ENCODE measurements at regions not wholly inside any gene's neighbourhood (a gene's known extent, or its start where the extent isn't known, plus 50 kb on each side); places are given as distances from the start of the nearest gene placed in this dataset.

GRCh38 chr12:61916831-61917230, 343.4 kb upstream of the USP15 start:
- Histone ChIP-seq H3K23ac (ENCODE audit: low read length in 2 of 2) (no peak overlapping the region), H2BK12ac (ENCODE audit: low read length in 2 of 2) (no peak overlapping the region), H3K79me1 (replicated peaks; ENCODE audit: low read length, poor library complexity, severe bottlenecking) (no peaks in the 10 kb centered on the region), H2AFZ (ENCODE audit: low read depth, low read length) (no peak overlapping the region), H3K27ac (ENCODE audit: low read length, poor library complexity, severe bottlenecking) (no peak overlapping the region), H3K9me3 (ENCODE audit: control insufficient read depth, low read length) (no peaks in the 10 kb centered on the region), H2AK5ac (ENCODE audit: low read length, severe bottlenecking) (no peak overlapping the region), H3K14ac (ENCODE audit: low read length in 2 of 2) (no peak overlapping the region), H3K4me3 (ENCODE audit: insufficient read depth in 1 of 2, low read depth in 1 of 2, low read length in 2 of 2) (no peak overlapping the region), H2BK15ac (ENCODE audit: low read depth, poor library complexity, severe bottlenecking) (no peak overlapping the region), H3K18ac (ENCODE audit: low read depth in 1 of 2, low read length in 2 of 2) (no peak overlapping the region), H3K27me3 (ENCODE audit: control insufficient read depth in 1 of 2, insufficient read depth in 1 of 2, low read length in 2 of 2) (no peaks in the 10 kb centered on the region), H3K36me3 (ENCODE audit: control insufficient read depth in 1 of 2, insufficient read depth in 2 of 2, low read depth in 1 of 2, low read length in 2 of 2) (no peaks in the 10 kb centered on the region), H3K9ac (ENCODE audit: low read length) (no peak overlapping the region), H3K4ac (ENCODE audit: low read depth in 1 of 2, low read length in 2 of 2) (no peak overlapping the region), H4K8ac (ENCODE audit: low read length) (no peak overlapping the region), H2BK5ac (ENCODE audit: low read depth, low read length, poor library complexity, severe bottlenecking) (no peak overlapping the region), H3K4me2 (ENCODE audit: low read length, poor library complexity, severe bottlenecking) (no peak overlapping the region), H2BK120ac (ENCODE audit: low read depth, low read length) (no peak overlapping the region), H3K4me1 (ENCODE audit: control insufficient read depth, insufficient read depth, low read depth, low read length) (no peaks in the 10 kb centered on the region), H4K91ac (ENCODE audit: low read length) (no peak overlapping the region)
- WGBS: no CpG with 5 or more reads among the region's 1 CpG
- DNase-seq: peak; percentile 35

- no peak overlapping the region for H3K9ac ChIP-seq (ENCODE audit: low read length)
- H2AFZ ChIP-seq (ENCODE audit: low read depth, low read length): no peak overlapping the region
- 100% methylated on average over 1 of the region's 1 CpG for WGBS
- no peak overlapping the region for H3K27ac ChIP-seq (ENCODE audit: low read length, poor library complexity, severe bottlenecking)
- no peak overlapping the region for H4K91ac ChIP-seq (ENCODE audit: low read length)
- H2BK15ac ChIP-seq (ENCODE audit: low read depth, poor library complexity, severe bottlenecking): no peak overlapping the region
- H3K23ac ChIP-seq (ENCODE audit: low read length in 2 of 2): no peak overlapping the region
- H3K4me2 ChIP-seq (ENCODE audit: low read length, poor library complexity, severe bottlenecking): no peak overlapping the region
- no peak overlapping the region for H2BK120ac ChIP-seq (ENCODE audit: low read depth, low read length)
- DNase-seq: no peak
- H2BK5ac ChIP-seq (ENCODE audit: low read depth, low read length, poor library complexity, severe bottlenecking): no peak overlapping the region
- H3K4ac ChIP-seq (ENCODE audit: low read depth in 1 of 2, low read length in 2 of 2): no peak overlapping the region
- no peaks in the 10 kb centered on the region for H3K36me3 ChIP-seq (ENCODE audit: control insufficient read depth in 1 of 2, insufficient read depth in 2 of 2, low read depth in 1 of 2, low read length in 2 of 2)
- no peak overlapping the region for H2BK12ac ChIP-seq (ENCODE audit: low read length in 2 of 2)
- H3K27me3 ChIP-seq (ENCODE audit: control insufficient read depth in 1 of 2, insufficient read depth in 1 of 2, low read length in 2 of 2): no peaks in the 10 kb centered on the region
- no peaks in the 10 kb centered on the region for H3K79me1 ChIP-seq (replicated peaks; ENCODE audit: low read length, poor library complexity, severe bottlenecking)
- no peak overlapping the region for H3K4me3 ChIP-seq (ENCODE audit: insufficient read depth in 1 of 2, low read depth in 1 of 2, low read length in 2 of 2)
- no peak overlapping the region for H3K14ac ChIP-seq (ENCODE audit: low read length in 2 of 2)
- H3K4me1 ChIP-seq (ENCODE audit: control insufficient read depth, insufficient read depth, low read depth, low read length): no peaks in the 10 kb centered on the region
- no peak overlapping the region for H4K8ac ChIP-seq (ENCODE audit: low read length)
- no peak overlapping the region for H3K18ac ChIP-seq (ENCODE audit: low read depth in 1 of 2, low read length in 2 of 2)
- peaks cover under 1% of the 10 kb centered on the region for H3K9me3 ChIP-seq (ENCODE audit: control insufficient read depth, low read length)
- no peak overlapping the region for H2AK5ac ChIP-seq (ENCODE audit: low read length, severe bottlenecking)
Observed at GRCh38 chr12:61919686-61920085, 340.5 kb upstream of the USP15 start.

GRCh38 chr12:61920230-61920629, 340.0 kb upstream of the USP15 start:
- no peaks in the 10 kb centered on the region for H3K79me1 ChIP-seq (replicated peaks; ENCODE audit: low read length, poor library complexity, severe bottlenecking)
- no peaks in the 10 kb centered on the region for H3K36me3 ChIP-seq (ENCODE audit: control insufficient read depth in 1 of 2, insufficient read depth in 2 of 2, low read depth in 1 of 2, low read length in 2 of 2)
- H3K9ac ChIP-seq (ENCODE audit: low read length): no peak overlapping the region
- no peak overlapping the region for H3K18ac ChIP-seq (ENCODE audit: low read depth in 1 of 2, low read length in 2 of 2)
- no peak overlapping the region for H2AFZ ChIP-seq (ENCODE audit: low read depth, low read length)
- H3K27me3 ChIP-seq (ENCODE audit: control insufficient read depth in 1 of 2, insufficient read depth in 1 of 2, low read length in 2 of 2): no peaks in the 10 kb centered on the region
- H3K14ac ChIP-seq (ENCODE audit: low read length in 2 of 2): no peak overlapping the region
- no peak overlapping the region for H3K4me3 ChIP-seq (ENCODE audit: insufficient read depth in 1 of 2, low read depth in 1 of 2, low read length in 2 of 2)
- peaks cover 2% of the 10 kb centered on the region for H3K9me3 ChIP-seq (ENCODE audit: control insufficient read depth, low read length)
- DNase-seq: no peak
- no peak overlapping the region for H4K8ac ChIP-seq (ENCODE audit: low read length)
- no peak overlapping the region for H3K27ac ChIP-seq (ENCODE audit: low read length, poor library complexity, severe bottlenecking)
- H3K23ac ChIP-seq (ENCODE audit: low read length in 2 of 2): no peak overlapping the region
- H2BK15ac ChIP-seq (ENCODE audit: low read depth, poor library complexity, severe bottlenecking): no peak overlapping the region
- H3K4me2 ChIP-seq (ENCODE audit: low read length, poor library complexity, severe bottlenecking): no peak overlapping the region
- no peaks in the 10 kb centered on the region for H3K4me1 ChIP-seq (ENCODE audit: control insufficient read depth, insufficient read depth, low read depth, low read length)
- no peak overlapping the region for H2BK5ac ChIP-seq (ENCODE audit: low read depth, low read length, poor library complexity, severe bottlenecking)
- no peak overlapping the region for H2BK12ac ChIP-seq (ENCODE audit: low read length in 2 of 2)
- 94% methylated on average over 1 of the region's 1 CpG for WGBS
- no peak overlapping the region for H2BK120ac ChIP-seq (ENCODE audit: low read depth, low read length)
- no peak overlapping the region for H2AK5ac ChIP-seq (ENCODE audit: low read length, severe bottlenecking)
- H4K91ac ChIP-seq (ENCODE audit: low read length): no peak overlapping the region
- no peak overlapping the region for H3K4ac ChIP-seq (ENCODE audit: low read depth in 1 of 2, low read length in 2 of 2)

- no peak overlapping the region for H2BK15ac ChIP-seq (ENCODE audit: low read depth, poor library complexity, severe bottlenecking)
- no peak overlapping the region for H3K9ac ChIP-seq (ENCODE audit: low read length)
- H3K18ac ChIP-seq (ENCODE audit: low read depth in 1 of 2, low read length in 2 of 2): no peak overlapping the region
- H3K23ac ChIP-seq (ENCODE audit: low read length in 2 of 2): no peak overlapping the region
- H3K4ac ChIP-seq (ENCODE audit: low read depth in 1 of 2, low read length in 2 of 2): no peak overlapping the region
- H3K36me3 ChIP-seq (ENCODE audit: control insufficient read depth in 1 of 2, insufficient read depth in 2 of 2, low read depth in 1 of 2, low read length in 2 of 2): no peaks in the 10 kb centered on the region
- H3K4me2 ChIP-seq (ENCODE audit: low read length, poor library complexity, severe bottlenecking): no peak overlapping the region
- H2BK5ac ChIP-seq (ENCODE audit: low read depth, low read length, poor library complexity, severe bottlenecking): no peak overlapping the region
- H3K27ac ChIP-seq (ENCODE audit: low read length, poor library complexity, severe bottlenecking): no peak overlapping the region
- no peaks in the 10 kb centered on the region for H3K27me3 ChIP-seq (ENCODE audit: control insufficient read depth in 1 of 2, insufficient read depth in 1 of 2, low read length in 2 of 2)
- no peaks in the 10 kb centered on the region for H3K79me1 ChIP-seq (replicated peaks; ENCODE audit: low read length, poor library complexity, severe bottlenecking)
- no peak overlapping the region for H4K8ac ChIP-seq (ENCODE audit: low read length)
- no peak overlapping the region for H2AFZ ChIP-seq (ENCODE audit: low read depth, low read length)
- H2AK5ac ChIP-seq (ENCODE audit: low read length, severe bottlenecking): no peak overlapping the region
- peaks cover 2% of the 10 kb centered on the region for H3K9me3 ChIP-seq (ENCODE audit: control insufficient read depth, low read length)
- no peak overlapping the region for H3K4me3 ChIP-seq (ENCODE audit: insufficient read depth in 1 of 2, low read depth in 1 of 2, low read length in 2 of 2)
- WGBS: 69% methylated on average over 3 of the region's 3 CpGs
- H3K14ac ChIP-seq (ENCODE audit: low read length in 2 of 2): peak overlapping the region in 1 of 2 experiments; percentile 48
- no peak overlapping the region for H4K91ac ChIP-seq (ENCODE audit: low read length)
- H2BK120ac ChIP-seq (ENCODE audit: low read depth, low read length): no peak overlapping the region
- DNase-seq: no peak
- no peak overlapping the region for H2BK12ac ChIP-seq (ENCODE audit: low read length in 2 of 2)
- H3K4me1 ChIP-seq (ENCODE audit: control insufficient read depth, insufficient read depth, low read depth, low read length): no peaks in the 10 kb centered on the region
Observed at GRCh38 chr12:61923152-61923551, 337.1 kb upstream of the USP15 start.

All from mesenchymal stem cell (in vitro differentiated cells and primary cell).